ENCODE measurements at regions not wholly inside any gene's neighbourhood (a gene's known extent, or its start where the extent isn't known, plus 50 kb on each side); places are given as distances from the start of the nearest gene placed in this dataset.
"Not testable (repeated sequence)": the region's sequence is repeated elsewhere in the genome, so short reads cannot be mapped to it uniquely, and the experiment has no call there.

- no peak for TF ChIP-seq JUND (IDR thresholded peaks at IDR 0.05; ENCODE audit: low read depth)
- DNase-seq (ENCODE audit: low read depth in 1 of 2, low spot score in 1 of 2) = no peak
- in situ Hi-C loops (cut with HindIII; ENCODE audit: low pct_unique_long_range_greater_than_20kb, low sequenced_read_pairs) = no loop called here
Observed at GRCh38 chr1:38173848-38174247, 127.3 kb upstream of the POU3F1 start.

GRCh38 chr1:38173157-38173831 is 126.7 kb upstream of the POU3F1 start:
- no peak for TF ChIP-seq JUND (IDR thresholded peaks at IDR 0.05; ENCODE audit: low read depth)
- DNase-seq (ENCODE audit: low read depth in 1 of 2, low spot score in 1 of 2) = no peak
- in situ Hi-C loops (cut with HindIII; ENCODE audit: low pct_unique_long_range_greater_than_20kb, low sequenced_read_pairs) = no loop called here

GRCh38 chr1:38169121-38169520 is 122.5 kb upstream of the POU3F1 start:
- in situ Hi-C loops (cut with HindIII; ENCODE audit: low pct_unique_long_range_greater_than_20kb, low sequenced_read_pairs) = no loop called here

GRCh38 chr1:38168365-38168764 is 121.8 kb upstream of the POU3F1 start:
- no peak for DNase-seq (ENCODE audit: low read depth in 1 of 2, low spot score in 1 of 2)
- in situ Hi-C loops (cut with HindIII; ENCODE audit: low pct_unique_long_range_greater_than_20kb, low sequenced_read_pairs) = no loop called here

More at GRCh38 chr1:38169121-38169520, 122.5 kb upstream of the POU3F1 start:
- DNase-seq (ENCODE audit: low read depth in 1 of 2, low spot score in 1 of 2) = no peak
- no peak for TF ChIP-seq JUND (IDR thresholded peaks at IDR 0.05; ENCODE audit: low read depth)

GRCh38 chr1:38166461-38166860 is 119.9 kb upstream of the POU3F1 start:
- DNase-seq (ENCODE audit: low read depth in 1 of 2, low spot score in 1 of 2) = peak in 1 of 2 experiments; percentile 2
- TF ChIP-seq JUND (IDR thresholded peaks at IDR 0.05; ENCODE audit: low read depth) = no peak

More at GRCh38 chr1:38168365-38168764, 121.8 kb upstream of the POU3F1 start:
- TF ChIP-seq JUND (IDR thresholded peaks at IDR 0.05; ENCODE audit: low read depth) = no peak

GRCh38 chr1:38153778-38154470 is 107.3 kb upstream of the POU3F1 start:
- no peak for DNase-seq (ENCODE audit: low read depth in 1 of 2, low spot score in 1 of 2)
- no peak for TF ChIP-seq JUND (IDR thresholded peaks at IDR 0.05; ENCODE audit: low read depth)
- in situ Hi-C loops (cut with HindIII; ENCODE audit: low pct_unique_long_range_greater_than_20kb, low sequenced_read_pairs) = no loop called here

More at GRCh38 chr1:38166461-38166860, 119.9 kb upstream of the POU3F1 start:
- in situ Hi-C loops (cut with HindIII; ENCODE audit: low pct_unique_long_range_greater_than_20kb, low sequenced_read_pairs) = no loop called here

GRCh38 chr1:38153066-38153777 is 106.6 kb upstream of the POU3F1 start:
- no peak for TF ChIP-seq JUND (IDR thresholded peaks at IDR 0.05; ENCODE audit: low read depth)
- no peak for DNase-seq (ENCODE audit: low read depth in 1 of 2, low spot score in 1 of 2)
- in situ Hi-C loops (cut with HindIII; ENCODE audit: low pct_unique_long_range_greater_than_20kb, low sequenced_read_pairs) = no loop called here

- in situ Hi-C loops (cut with HindIII; ENCODE audit: low pct_unique_long_range_greater_than_20kb, low sequenced_read_pairs) = no loop called here
- no peak for TF ChIP-seq JUND (IDR thresholded peaks at IDR 0.05; ENCODE audit: low read depth)
- DNase-seq (ENCODE audit: low read depth in 1 of 2, low spot score in 1 of 2) = peak in 1 of 2 experiments; percentile 65
Observed at GRCh38 chr1:38152351-38153065, 105.9 kb upstream of the POU3F1 start.

- no peak for DNase-seq (ENCODE audit: low read depth in 1 of 2, low spot score in 1 of 2)
- in situ Hi-C loops (cut with HindIII; ENCODE audit: low pct_unique_long_range_greater_than_20kb, low sequenced_read_pairs) = no loop called here
- no peak for TF ChIP-seq JUND (IDR thresholded peaks at IDR 0.05; ENCODE audit: low read depth)
Observed at GRCh38 chr1:38151399-38151798, 104.8 kb upstream of the POU3F1 start.

GRCh38 chr1:38146079-38146478 is 99.5 kb upstream of the POU3F1 start:
- in situ Hi-C loops (cut with HindIII; ENCODE audit: low pct_unique_long_range_greater_than_20kb, low sequenced_read_pairs); DNase-seq (ENCODE audit: low read depth in 1 of 2, low spot score in 1 of 2): not testable (repeated sequence)

GRCh38 chr1:38142606-38143005 is 96.0 kb upstream of the POU3F1 start:
- no peak for TF ChIP-seq JUND (IDR thresholded peaks at IDR 0.05; ENCODE audit: low read depth)
- in situ Hi-C loops (cut with HindIII; ENCODE audit: low pct_unique_long_range_greater_than_20kb, low sequenced_read_pairs) = no loop called here
- no peak for DNase-seq (ENCODE audit: low read depth in 1 of 2, low spot score in 1 of 2)

- no peak for DNase-seq (ENCODE audit: low read depth in 1 of 2, low spot score in 1 of 2)
- in situ Hi-C loops (cut with HindIII; ENCODE audit: low pct_unique_long_range_greater_than_20kb, low sequenced_read_pairs) = no loop called here
- TF ChIP-seq JUND (IDR thresholded peaks at IDR 0.05; ENCODE audit: low read depth) = no peak
Observed at GRCh38 chr1:38141483-38141882, 94.9 kb upstream of the POU3F1 start.
